HG03442 (cell line): ENCODE measurements at regions not wholly inside any gene's neighbourhood (a gene's known extent, or its start where the extent isn't known, plus 50 kb on each side); places are given as distances from the start of the nearest gene placed in this dataset.

Experiments
- ATAC-seq: cut with Tn5 transposase; IDR thresholded peaks from one replicate; pipeline ENCODE4 v1.9.1; 2021; ENCODE audit warnings: mild to moderate bottlenecking, moderate library complexity; ENCODE audit not compliant: unreplicated experiment

DNA sequence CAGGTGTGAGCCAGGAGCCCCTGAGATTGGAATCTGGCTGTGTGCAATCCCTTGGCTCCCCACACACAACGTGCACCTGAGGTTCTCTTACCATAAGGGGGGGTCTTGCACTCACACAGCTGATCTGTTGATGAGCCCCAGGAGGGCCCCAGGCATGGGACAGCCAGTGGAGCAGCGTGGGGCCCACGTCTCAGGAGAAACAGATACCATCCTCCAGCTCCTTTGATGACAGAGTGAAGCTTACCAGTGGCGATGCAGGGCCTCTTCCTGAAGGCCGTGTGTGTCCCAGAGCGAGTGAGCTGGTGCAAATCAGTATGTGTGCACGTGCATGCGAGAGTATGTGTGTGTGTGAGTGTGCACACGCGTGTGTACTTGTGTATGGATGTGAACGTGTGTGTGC, 287.4 kb downstream of the IRX1 start:
- no peak for ATAC-seq

- no peak for ATAC-seq
These were observed 291.2 kb downstream of the IRX1 start for GRCh38 chr5:3886524-3887451.

GRCh38 chr5:3888310-3888709, 292.7 kb downstream of the IRX1 start:
- no peak for ATAC-seq

DNA sequence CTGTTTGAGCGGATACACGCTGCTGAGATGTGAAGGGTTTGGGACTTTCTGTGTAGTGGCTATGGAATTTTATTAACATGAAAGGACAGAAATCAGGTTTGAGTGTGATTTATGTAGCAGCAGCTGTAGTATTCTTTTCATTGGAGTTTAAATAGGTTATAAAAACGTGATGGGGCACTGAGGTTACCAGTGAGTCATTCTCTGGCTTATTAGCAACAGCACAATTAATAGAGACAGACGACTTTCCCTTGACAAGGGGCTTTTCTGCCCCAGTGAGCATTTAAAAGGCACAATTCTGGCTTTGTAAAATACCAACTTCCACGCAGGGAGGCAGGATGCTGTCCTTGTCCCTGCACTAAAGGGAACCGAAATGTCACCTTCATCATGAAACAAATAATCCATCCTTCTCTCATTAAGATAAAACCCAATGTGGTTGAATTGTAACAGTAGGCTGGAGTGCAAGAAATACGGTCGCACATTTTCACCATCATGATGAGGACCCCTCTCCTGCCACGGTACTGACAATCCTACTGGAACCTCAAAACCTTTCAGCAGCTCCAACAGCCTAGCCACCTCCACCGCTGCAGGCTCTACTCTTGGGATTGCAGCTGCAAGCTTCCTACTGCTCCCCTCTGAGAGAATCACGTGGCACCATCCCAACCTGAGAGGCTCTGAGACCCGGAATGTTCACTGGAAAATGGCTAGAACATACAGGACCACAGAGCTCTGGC, 293.9 kb downstream of the IRX1 start:
- no peak for ATAC-seq

- no peak for ATAC-seq
These were observed 295.5 kb downstream of the IRX1 start for GRCh38 chr5:3891113-3891512.

- no peak for ATAC-seq
These were observed 297.9 kb downstream of the IRX1 start for GRCh38 chr5:3893527-3893926.

DNA sequence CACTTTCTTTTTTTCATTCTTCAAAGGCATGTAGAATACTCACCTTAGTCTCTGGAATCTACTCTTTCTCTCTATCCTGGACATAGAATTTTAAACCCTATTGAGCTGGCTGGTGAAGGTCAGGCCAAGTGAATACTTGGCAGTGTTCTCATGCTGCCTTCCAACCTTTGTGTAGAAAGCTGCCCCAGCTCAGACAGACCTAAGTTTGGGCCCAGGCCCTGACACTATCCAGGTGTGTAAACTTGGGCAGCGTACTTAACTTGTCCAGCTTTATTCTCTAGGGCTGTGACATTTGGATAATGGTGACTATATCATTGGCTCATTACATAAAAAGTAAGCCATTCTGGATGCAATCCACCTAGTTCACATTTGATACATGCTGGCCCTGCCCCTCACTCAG, 298.3 kb downstream of the IRX1 start:
- ATAC-seq, result no peak

GRCh38 chr5:3896098-3896497, 300.5 kb downstream of the IRX1 start:
- ATAC-seq, result no peak

GRCh38 chr5:3899093-3899492, 303.5 kb downstream of the IRX1 start:
- no peak for ATAC-seq

DNA sequence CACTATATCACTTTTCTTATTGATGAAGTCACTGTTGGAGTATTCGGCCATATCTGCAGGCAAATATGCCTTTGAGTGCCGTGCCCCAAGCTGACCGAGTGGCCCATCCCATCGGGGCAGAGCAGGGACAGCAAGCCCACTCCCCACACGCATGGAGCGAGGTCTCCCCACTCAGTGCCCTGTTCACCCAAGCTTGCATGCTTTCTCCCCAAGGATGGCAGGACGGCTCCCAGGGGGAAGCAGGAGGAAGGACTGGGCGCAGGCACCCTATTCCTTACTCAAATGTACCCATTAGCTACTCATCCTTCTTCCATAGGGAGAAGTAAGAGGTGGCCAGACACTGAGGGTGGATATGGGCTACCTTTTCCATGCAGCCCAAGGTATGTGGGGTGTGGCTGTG, 309.0 kb downstream of the IRX1 start:
- ATAC-seq, result no peak

GRCh38 chr5:3905031-3905430, 309.4 kb downstream of the IRX1 start:
- no peak for ATAC-seq

- ATAC-seq, result no peak
These were observed 309.9 kb downstream of the IRX1 start for GRCh38 chr5:3905521-3905920.

GRCh38 chr5:3911111-3911510, 315.5 kb downstream of the IRX1 start:
- no peak for ATAC-seq

DNA sequence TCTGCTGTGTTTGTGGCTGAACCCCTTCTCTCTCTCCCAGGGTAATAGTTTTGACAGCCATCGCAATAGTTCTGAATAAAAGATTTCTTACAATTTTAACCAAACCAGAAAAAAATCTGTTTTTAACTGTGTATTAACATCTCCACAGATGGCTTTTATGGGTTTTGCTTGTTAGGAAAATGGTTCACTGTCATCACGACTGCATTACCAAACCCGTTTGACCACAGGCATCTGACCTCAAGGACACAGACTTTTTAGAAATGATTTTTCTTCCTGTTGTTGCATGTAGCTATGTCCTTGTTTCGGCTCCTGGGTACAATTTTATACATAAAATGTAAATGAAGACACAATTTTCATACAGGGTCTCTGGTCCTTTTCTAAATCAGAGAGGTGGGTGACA, 316.1 kb downstream of the IRX1 start:
- no peak for ATAC-seq

DNA sequence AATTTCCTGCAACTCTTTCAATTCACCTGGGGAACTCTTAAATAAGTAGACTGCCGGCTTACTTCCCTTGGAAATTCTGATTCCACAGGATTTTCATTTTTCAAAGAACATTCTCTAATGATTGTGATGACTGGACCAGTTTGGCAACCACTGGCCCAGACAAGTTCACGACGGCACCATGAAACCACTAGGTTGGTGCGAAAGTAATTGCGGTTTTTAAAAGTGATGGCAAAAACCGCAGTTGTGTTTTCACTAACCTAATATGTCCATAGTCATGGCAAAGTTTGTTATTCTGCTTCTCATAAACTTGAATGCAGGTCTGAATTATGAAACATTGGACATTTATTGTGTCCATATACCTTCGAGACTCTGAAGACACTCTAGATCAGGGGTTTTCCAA, 317.2 kb downstream of the IRX1 start:
- no peak for ATAC-seq

DNA sequence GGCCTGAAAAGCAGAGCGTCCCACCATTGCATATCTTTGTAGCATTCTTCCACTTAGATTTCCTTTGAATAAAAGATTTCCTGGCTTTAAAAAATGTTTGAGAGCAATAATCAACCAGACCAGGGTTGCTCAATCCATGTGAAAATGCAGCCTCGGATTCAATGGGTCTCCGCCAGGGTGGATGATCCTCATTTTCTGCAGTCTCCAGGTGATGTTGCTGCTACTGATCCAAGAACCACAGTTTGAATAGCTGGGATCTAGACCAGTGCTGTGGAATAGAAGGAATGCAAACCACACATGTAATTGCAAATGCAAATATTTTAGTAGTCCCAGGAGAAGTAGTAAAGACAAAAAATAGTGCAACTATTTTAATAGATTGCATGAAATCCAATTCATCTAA, 317.6 kb downstream of the IRX1 start:
- ATAC-seq, result no peak

DNA sequence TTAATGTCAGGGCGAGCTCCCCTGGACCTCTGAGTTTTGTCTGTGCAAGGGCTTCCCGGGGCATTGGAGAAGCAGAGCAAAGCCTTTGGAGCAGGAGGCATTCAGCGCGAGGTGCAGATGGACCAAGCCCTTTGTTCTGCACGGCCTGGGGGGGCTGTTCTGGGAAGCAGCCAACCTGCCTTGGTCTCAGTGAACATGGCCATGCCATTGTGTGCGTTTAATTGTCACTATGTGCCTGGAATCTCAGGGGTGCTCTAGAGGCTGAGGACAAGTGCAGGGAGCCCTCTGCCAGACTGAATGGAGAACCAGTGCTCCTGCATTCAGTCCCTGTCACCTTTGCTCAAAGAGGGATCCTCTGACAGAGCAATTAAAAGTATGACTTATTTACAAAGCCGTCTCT, 329.4 kb downstream of the IRX1 start:
- no peak for ATAC-seq

GRCh38 chr5:3925935-3926334, 330.3 kb downstream of the IRX1 start:
- no peak for ATAC-seq

GRCh38 chr5:3929799-3930198, 334.2 kb downstream of the IRX1 start:
- no peak for ATAC-seq

- ATAC-seq, result no peak
These were observed 336.3 kb downstream of the IRX1 start for GRCh38 chr5:3931976-3932375.

DNA sequence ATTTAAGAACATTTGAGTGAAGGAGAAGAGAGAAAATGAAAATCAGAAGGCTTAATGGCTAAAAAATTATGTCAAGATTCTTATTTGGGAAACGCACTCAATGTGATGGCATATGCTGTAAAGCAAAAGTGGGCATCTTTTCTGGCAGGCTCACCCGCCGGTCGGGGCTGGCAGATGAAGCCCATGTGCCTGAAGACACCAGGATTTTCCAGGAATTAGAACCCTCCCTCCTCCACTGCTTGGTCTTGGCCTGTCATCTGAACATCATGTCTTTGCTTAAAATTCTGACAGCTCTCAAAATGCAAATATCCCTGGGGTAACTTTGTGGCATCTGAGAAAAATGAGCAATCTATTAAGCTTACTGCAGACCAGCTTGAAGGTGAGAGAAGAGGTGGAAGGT, 337.9 kb downstream of the IRX1 start:
- ATAC-seq, result no peak

DNA sequence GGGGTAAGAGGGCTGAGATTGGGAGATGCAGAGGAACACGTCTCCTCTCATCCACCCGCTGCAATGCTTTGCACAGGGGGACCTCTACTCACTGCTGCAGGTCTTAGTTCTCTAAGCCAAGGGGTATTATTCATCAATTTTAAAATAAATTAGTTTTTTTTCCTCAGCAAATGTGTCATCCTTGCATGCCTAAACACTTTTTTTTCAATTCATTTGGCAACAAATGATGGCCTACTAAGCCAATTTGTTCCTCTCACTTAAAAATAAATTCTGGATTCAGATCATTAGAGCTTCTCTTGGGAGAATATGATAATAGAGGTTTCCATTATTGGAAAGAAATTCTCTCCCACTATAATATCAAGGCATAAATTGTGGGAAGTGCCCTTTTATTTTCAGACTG, 338.3 kb downstream of the IRX1 start:
- ATAC-seq, result no peak
